ENCODE measurements at regions not wholly inside any gene's neighbourhood (a gene's known extent, or its start where the extent isn't known, plus 50 kb on each side); places are given as distances from the start of the nearest gene placed in this dataset.

DNA sequence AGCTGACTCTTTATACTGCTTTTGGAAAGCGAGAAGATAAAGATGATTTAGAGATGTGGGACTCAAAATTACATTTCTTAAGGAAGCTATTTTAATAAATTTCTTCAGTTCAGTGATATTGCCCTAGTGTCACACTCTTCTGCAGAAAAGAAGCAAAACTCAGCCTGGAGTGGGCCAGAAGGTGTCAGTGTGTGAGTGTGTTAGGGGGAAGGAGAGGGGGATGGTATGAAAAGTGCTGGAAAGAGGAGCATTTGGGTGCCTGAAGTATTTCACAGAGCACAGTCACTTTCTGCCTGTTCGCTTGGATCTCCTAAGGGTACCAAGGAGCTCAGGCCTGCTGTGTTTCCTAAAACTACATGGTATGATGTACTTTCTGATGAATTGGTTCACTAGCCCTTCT lies 84.5 kb upstream of the FRY start:
- TF ChIP-seq TAF1 (IDR thresholded peaks at IDR 0.05; ENCODE audit: low read depth, low read length) (no peak), POLR2A (IDR thresholded peaks at IDR 0.05; ENCODE audit: low read depth, low read length) (no peak)
